ENCODE measurements at regions not wholly inside any gene's neighbourhood (a gene's known extent, or its start where the extent isn't known, plus 50 kb on each side); places are given as distances from the start of the nearest gene placed in this dataset.

DNA sequence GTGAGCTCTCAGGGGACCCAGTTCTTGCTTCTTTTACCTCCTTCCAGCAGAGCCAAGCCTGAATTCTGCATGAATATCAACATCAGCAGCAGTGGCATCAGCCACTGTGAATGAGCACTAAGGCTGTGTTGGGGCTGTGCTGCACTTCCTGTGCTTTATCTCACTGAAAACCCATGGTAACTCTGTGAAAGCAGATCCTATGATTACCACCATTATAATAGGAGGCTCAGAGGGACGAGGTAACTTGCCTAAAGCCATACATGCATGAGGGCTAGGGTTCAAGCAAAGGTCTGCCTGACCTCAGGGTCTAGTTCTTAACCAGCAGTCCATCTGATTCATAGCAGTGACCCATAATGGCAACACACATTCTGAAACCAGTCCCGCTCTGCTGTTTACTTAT lies 60.5 kb upstream of the RAPGEF1 start:
- TF ChIP-seq TCF4 (CRISPR knock-in tag; IDR thresholded peaks at IDR 0.05; ENCODE audit: borderline replicate concordance) (no peak), ISL1 (CRISPR knock-in tag; IDR thresholded peaks at IDR 0.05) (no peak), OSR1 (CRISPR knock-in tag; IDR thresholded peaks at IDR 0.05) (no peak), TOX (CRISPR knock-in tag; IDR thresholded peaks at IDR 0.05; ENCODE audit: borderline replicate concordance) (no peak), ESRRG (CRISPR knock-in tag; IDR thresholded peaks at IDR 0.05) (no peak)
- TF ChIP-seq, protein P1, sequence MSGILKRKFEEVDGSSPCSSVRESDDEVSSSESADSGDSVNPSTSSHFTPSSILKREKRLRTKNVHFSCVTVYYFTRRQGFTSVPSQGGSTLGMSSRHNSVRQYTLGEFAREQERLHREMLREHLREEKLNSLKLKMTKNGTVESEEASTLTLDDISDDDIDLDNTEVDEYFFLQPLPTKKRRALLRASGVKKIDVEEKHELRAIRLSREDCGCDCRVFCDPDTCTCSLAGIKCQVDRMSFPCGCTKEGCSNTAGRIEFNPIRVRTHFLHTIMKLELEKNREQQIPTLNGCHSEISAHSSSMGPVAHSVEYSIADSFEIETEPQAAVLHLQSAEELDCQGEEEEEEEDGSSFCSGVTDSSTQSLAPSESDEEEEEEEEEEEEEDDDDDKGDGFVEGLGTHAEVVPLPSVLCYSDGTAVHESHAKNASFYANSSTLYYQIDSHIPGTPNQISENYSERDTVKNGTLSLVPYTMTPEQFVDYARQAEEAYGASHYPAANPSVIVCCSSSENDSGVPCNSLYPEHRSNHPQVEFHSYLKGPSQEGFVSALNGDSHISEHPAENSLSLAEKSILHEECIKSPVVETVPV (CRISPR knock-in tag; IDR thresholded peaks at IDR 0.05): no peak
- TF ChIP-seq, protein P2, sequence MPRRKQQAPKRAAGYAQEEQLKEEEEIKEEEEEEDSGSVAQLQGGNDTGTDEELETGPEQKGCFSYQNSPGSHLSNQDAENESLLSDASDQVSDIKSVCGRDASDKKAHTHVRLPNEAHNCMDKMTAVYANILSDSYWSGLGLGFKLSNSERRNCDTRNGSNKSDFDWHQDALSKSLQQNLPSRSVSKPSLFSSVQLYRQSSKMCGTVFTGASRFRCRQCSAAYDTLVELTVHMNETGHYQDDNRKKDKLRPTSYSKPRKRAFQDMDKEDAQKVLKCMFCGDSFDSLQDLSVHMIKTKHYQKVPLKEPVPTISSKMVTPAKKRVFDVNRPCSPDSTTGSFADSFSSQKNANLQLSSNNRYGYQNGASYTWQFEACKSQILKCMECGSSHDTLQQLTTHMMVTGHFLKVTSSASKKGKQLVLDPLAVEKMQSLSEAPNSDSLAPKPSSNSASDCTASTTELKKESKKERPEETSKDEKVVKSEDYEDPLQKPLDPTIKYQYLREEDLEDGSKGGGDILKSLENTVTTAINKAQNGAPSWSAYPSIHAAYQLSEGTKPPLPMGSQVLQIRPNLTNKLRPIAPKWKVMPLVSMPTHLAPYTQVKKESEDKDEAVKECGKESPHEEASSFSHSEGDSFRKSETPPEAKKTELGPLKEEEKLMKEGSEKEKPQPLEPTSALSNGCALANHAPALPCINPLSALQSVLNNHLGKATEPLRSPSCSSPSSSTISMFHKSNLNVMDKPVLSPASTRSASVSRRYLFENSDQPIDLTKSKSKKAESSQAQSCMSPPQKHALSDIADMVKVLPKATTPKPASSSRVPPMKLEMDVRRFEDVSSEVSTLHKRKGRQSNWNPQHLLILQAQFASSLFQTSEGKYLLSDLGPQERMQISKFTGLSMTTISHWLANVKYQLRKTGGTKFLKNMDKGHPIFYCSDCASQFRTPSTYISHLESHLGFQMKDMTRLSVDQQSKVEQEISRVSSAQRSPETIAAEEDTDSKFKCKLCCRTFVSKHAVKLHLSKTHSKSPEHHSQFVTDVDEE (CRISPR knock-in tag; IDR thresholded peaks at IDR 0.05): no peak
- TF ChIP-seq, protein P3, sequence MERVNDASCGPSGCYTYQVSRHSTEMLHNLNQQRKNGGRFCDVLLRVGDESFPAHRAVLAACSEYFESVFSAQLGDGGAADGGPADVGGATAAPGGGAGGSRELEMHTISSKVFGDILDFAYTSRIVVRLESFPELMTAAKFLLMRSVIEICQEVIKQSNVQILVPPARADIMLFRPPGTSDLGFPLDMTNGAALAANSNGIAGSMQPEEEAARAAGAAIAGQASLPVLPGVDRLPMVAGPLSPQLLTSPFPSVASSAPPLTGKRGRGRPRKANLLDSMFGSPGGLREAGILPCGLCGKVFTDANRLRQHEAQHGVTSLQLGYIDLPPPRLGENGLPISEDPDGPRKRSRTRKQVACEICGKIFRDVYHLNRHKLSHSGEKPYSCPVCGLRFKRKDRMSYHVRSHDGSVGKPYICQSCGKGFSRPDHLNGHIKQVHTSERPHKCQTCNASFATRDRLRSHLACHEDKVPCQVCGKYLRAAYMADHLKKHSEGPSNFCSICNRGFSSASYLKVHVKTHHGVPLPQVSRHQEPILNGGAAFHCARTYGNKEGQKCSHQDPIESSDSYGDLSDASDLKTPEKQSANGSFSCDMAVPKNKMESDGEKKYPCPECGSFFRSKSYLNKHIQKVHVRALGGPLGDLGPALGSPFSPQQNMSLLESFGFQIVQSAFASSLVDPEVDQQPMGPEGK (CRISPR knock-in tag; IDR thresholded peaks at IDR 0.05; ENCODE audit: borderline replicate concordance): no peak

Data from SK-N-SH treated with all-trans-retinoic acid at 6 μM for 48 hours (cell line).